CD4-positive, alpha-beta T cell treated with Interleukin-4 for 1 hour (primary cell): ENCODE measurements at regions not wholly inside any gene's neighbourhood (a gene's known extent, or its start where the extent isn't known, plus 50 kb on each side); places are given as distances from the start of the nearest gene placed in this dataset.
"Not testable (repeated sequence)": the region's sequence is repeated elsewhere in the genome, so short reads cannot be mapped to it uniquely, and the experiment has no call there.

ENCODE experiments used
- DNase-seq, 2 donors: peaks; one replicate each; pipeline ENCODE4 v3.0.0-alpha.2; 2020 to 2022

GRCh38 chr3:102353805-102354204, 81.0 kb upstream of the ZPLD1 start:
- no peak for DNase-seq

DNA sequence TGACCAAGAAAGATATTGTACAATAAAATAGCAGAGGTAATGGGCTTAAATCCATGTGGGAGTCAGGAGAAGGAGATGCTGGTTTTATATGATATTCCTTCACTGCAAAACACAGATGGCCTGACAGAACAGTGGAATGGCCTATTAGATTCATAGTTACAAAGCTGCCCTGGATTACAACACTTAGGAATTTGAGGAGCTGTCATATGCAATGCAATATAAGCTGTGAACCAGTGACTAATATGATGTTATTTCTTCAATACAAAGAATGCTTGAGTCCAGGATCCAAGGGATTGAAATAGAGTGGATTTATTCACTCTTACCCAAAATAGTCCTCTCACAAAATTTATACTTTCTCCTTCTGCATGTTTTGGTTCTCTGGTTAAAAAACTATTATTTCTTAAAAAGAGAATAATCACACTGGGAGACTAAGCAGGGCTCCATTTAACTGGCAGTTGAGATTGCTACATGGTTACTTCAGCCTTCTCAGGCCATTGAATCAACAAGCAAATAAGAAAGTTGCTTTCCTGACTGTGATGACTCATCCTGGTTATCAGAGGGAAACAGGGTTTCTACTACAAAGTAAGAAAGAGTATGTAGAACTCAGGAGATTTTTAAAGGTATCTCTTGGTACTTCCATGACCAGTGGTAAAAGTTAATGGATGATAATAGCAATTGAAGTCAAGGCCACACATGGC, 79.8 kb upstream of the ZPLD1 start:
- DNase-seq: no peak

DNA sequence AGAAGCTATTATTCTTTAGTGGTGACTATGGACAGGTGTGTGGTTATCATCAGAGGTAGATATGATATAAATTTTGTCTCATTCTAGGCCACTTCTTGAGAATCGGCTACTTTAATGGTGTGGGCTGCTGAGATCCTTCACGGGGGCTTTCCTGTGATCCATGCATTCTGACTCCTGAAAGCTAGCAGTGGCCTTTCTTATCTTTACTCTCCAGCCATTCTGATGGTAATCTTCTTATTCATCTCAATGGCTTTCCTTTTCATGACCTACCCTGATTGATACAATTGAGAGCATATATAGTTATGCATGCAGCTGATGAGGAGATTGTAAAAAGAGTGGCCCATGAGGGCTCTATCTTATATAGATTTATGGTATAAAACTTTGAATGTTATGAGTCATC, 78.3 kb upstream of the ZPLD1 start:
- DNase-seq: no peak

- not testable (repeated sequence) for DNase-seq
These were observed 77.5 kb upstream of the ZPLD1 start for GRCh38 chr3:102357313-102357712.

- no peak for DNase-seq
These were observed 74.5 kb upstream of the ZPLD1 start for GRCh38 chr3:102360183-102360860.

DNA sequence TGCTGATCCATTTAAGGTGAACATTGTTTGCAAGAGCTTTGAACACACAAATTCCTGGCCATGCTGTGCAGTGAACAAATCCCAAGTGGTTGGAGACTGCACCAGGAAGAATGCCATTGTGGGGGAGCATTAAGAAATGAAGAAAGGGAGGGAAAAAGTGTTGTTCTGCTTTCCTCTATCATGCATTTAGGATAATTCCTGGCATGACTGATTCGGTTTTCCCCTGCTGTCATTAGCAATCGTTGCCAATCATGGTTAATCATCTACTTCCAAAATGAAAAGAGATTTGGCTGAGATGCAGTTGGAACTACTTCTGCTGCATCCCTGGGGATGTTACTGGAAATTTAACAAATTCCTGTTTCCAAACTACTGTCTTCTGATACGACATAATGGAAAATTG, 73.7 kb upstream of the ZPLD1 start:
- no peak for DNase-seq

- DNase-seq: not testable (repeated sequence)
These were observed 68.7 kb upstream of the ZPLD1 start for GRCh38 chr3:102366116-102366515.

DNA sequence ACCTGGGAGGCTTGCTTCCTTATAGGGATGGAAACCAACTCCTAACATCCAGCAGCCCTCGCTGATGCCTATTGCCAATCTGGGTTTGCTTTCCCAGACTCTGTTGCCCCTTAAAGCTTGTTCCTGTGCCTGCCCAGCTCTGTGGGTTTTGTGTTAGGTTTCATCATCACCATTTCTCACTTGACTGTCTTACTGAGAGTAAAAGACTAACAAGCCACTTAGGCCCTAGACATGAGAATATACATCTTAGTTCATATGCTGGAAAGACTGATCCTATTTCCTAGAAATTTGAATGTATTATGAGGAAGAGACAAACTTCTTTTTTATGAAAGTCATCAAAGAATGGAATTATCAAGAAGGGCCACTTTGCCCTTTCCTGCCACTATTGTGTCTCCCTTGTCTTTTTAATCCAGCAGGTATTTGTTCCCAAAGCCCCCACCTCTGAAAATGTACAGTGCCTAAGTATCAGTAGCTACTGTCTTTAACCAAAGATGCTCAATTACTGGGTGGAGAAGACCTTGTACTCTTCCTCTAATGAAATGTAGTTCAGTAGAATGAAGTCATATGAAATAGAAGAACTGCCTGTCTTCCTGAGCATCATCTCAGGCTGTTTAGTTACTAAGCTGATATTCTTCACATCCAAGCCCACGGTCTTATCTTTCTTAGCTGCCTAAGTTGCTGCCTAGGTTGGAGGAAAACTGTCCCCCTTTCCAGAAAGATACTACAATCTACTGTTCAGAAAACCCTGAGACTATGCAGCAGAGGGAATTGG, 59.8 kb upstream of the ZPLD1 start:
- DNase-seq: no peak

- no peak for DNase-seq
These were observed 56.6 kb upstream of the ZPLD1 start for GRCh38 chr3:102378216-102378615.

- not testable (repeated sequence) for DNase-seq
These were observed 52.6 kb upstream of the ZPLD1 start for GRCh38 chr3:102382201-102382600.
